Neural cell (in vitro differentiated cells): ENCODE measurements at regions not wholly inside any gene's neighbourhood (a gene's known extent, or its start where the extent isn't known, plus 50 kb on each side); places are given as distances from the start of the nearest gene placed in this dataset.

Experiments used
- H2AFZ ChIP-seq: fragments of 200-600, 300-800 bp; sonication (generic), shearing (Covaris generic); 2 replicates; pipeline ENCODE4 v1.6.0; 2014; ENCODE audit warnings: low read depth, mild to moderate bottlenecking, antibody characterized with exemption, low read length, moderate library complexity
- H3F3A ChIP-seq: fragments of 200-600 bp; shearing (Covaris generic); 2 replicates; pipeline ENCODE4 v1.6.1; 2016; ENCODE audit warnings: mild to moderate bottlenecking, moderate library complexity, mixed read lengths, antibody characterized with exemption, low read length; ENCODE audit not compliant: insufficient read depth, poor library complexity, severe bottlenecking
- H3K27ac ChIP-seq: fragments of 200-600, 300-800 bp; sonication (generic), shearing (Covaris generic); 2 replicates; pipeline ENCODE4 v1.5.1; 2014; ENCODE audit warnings: mild to moderate bottlenecking, low read length, moderate library complexity
- H3K27me3 ChIP-seq: fragments of 300-800, 200-600 bp; sonication (generic), shearing (Covaris generic); 2 replicates; pipeline ENCODE4 v1.6.0; 2014; ENCODE audit warnings: mild to moderate bottlenecking, low read depth, low read length, moderate library complexity; ENCODE audit not compliant: insufficient read depth
- H3K36me3 ChIP-seq: fragments of 300-800, 200-600 bp; sonication (generic), shearing (Covaris generic); 2 replicates; pipeline ENCODE4 v1.5.1; 2014; ENCODE audit warnings: mild to moderate bottlenecking, antibody characterized with exemption, low read length, moderate library complexity; ENCODE audit not compliant: insufficient read depth
- H3K4me2 ChIP-seq: fragments of 300-800, 200-600 bp; sonication (generic), shearing (Covaris generic); 2 replicates; pipeline ENCODE4 v1.6.0; 2014; ENCODE audit warnings: mild to moderate bottlenecking, low read length
- H3K4me3 ChIP-seq: fragments of 300-800, 200-600 bp; sonication (generic), shearing (Covaris generic); 2 replicates; pipeline ENCODE4 v1.5.1; 2014; ENCODE audit warnings: mild to moderate bottlenecking, low read length, moderate library complexity
- H3K79me2 ChIP-seq: fragments of 200-600 bp; shearing (Covaris generic); replicated peaks from 2 replicates; pipeline ENCODE4 v1.6.0; 2014; ENCODE audit warnings: mild to moderate bottlenecking, low read length, moderate library complexity; ENCODE audit not compliant: insufficient read depth
- H3K9ac ChIP-seq: fragments of 300-800, 200-600 bp; sonication (generic), shearing (Covaris generic); 2 replicates; pipeline ENCODE4 v1.6.1; 2016; ENCODE audit warnings: mild to moderate bottlenecking, low read length, mixed read lengths
- H3K9me2 ChIP-seq: fragments of 200-600 bp; shearing (Covaris generic); 2 replicates; pipeline ENCODE4 v1.6.1; 2016; ENCODE audit warnings: mild to moderate bottlenecking, low read length, mixed read lengths; ENCODE audit not compliant: insufficient read depth
- H3K9me3 ChIP-seq: fragments of 200-600, 300-800 bp; sonication (generic), shearing (Covaris generic); 2 replicates; pipeline ENCODE4 v1.6.1; 2016; ENCODE audit warnings: mild to moderate bottlenecking, mixed run types, low read length, moderate library complexity, mixed read lengths
- H4K20me1 ChIP-seq: fragments of 200-600 bp; shearing (Covaris generic); 2 replicates; pipeline ENCODE4 v1.6.1; 2016; ENCODE audit warnings: mild to moderate bottlenecking, mixed run types; ENCODE audit not compliant: insufficient read depth
- EP300 ChIP-seq: fragments of 450-650 bp; conservative IDR thresholded peaks from 2 replicates; pipeline ENCODE4 v1.6.1; 2014; ENCODE audit warnings: antibody characterized with exemption, mild to moderate bottlenecking, moderate library complexity; ENCODE audit not compliant: poor library complexity, severe bottlenecking
- EZH2 ChIP-seq: fragments of 200-600, 300-800 bp; shearing (Covaris generic), sonication (generic); IDR thresholded peaks from 2 replicates; pipeline ENCODE4 v1.6.1; 2014; ENCODE audit warnings: antibody characterized with exemption, low read length, borderline replicate concordance, mild to moderate bottlenecking; ENCODE audit not compliant: insufficient read depth, poor library complexity, severe bottlenecking
- MXI1 ChIP-seq: fragments of 450-650 bp; conservative IDR thresholded peaks from 2 replicates; pipeline ENCODE4 v1.6.1; 2014; ENCODE audit warnings: antibody characterized with exemption, mild to moderate bottlenecking; ENCODE audit not compliant: poor library complexity, severe bottlenecking
- POLR2AphosphoS5 ChIP-seq: IDR thresholded peaks from 2 replicates; pipeline ENCODE4 v1.6.1; 2012
- RAD21 ChIP-seq: fragments of 450-650 bp; conservative IDR thresholded peaks from 2 replicates; pipeline ENCODE4 v1.6.1; 2014; ENCODE audit warnings: antibody characterized with exemption, mild to moderate bottlenecking, moderate library complexity
- REST ChIP-seq: IDR thresholded peaks from 2 replicates; pipeline ENCODE4 v1.6.1; 2012; ENCODE audit warnings: borderline replicate concordance
- SMC3 ChIP-seq: fragments of 450-650 bp; conservative IDR thresholded peaks from 2 replicates; pipeline ENCODE4 v1.6.1; 2014; ENCODE audit warnings: antibody characterized with exemption, mild to moderate bottlenecking, moderate library complexity; ENCODE audit not compliant: poor library complexity
- TAF1 ChIP-seq: IDR thresholded peaks from 2 replicates; pipeline ENCODE4 v1.6.1; 2012; ENCODE audit warnings: low read depth
- TF ChIP-seq, protein P1 (sequence below): fragments of 450-650 bp; IDR thresholded peaks from 2 replicates; pipeline ENCODE4 v1.5.1; 2014; ENCODE audit warnings: antibody characterized with exemption, mild to moderate bottlenecking, moderate library complexity; ENCODE audit not compliant: poor library complexity, severe bottlenecking

GRCh38 chr4:22245294-22245693 is 270.6 kb downstream of the ADGRA3 start:
- TF ChIP-seq EP300: no peak
- TF ChIP-seq MXI1: no peak
- no peak for TF ChIP-seq TAF1
- TF ChIP-seq SMC3: no peak
- TF ChIP-seq REST: no peak
- no peak for TF ChIP-seq EZH2
- no peaks in the 10 kb centered on the region for H3K9me2 ChIP-seq
- no peaks in the 10 kb centered on the region for H3K27me3 ChIP-seq
- no peaks in the 10 kb centered on the region for H3K79me2 ChIP-seq
- H3K4me2 ChIP-seq: no peak overlapping the region
- no peaks in the 10 kb centered on the region for H3K9me3 ChIP-seq
- no peak overlapping the region for H2AFZ ChIP-seq
- no peak overlapping the region for H3K27ac ChIP-seq
- H3K4me3 ChIP-seq: no peak overlapping the region
- no peak overlapping the region for H3K9ac ChIP-seq
- no peaks in the 10 kb centered on the region for H3F3A ChIP-seq
- no peaks in the 10 kb centered on the region for H4K20me1 ChIP-seq
- H3K36me3 ChIP-seq: no peaks in the 10 kb centered on the region

- no peaks in the 10 kb centered on the region for H3K79me2 ChIP-seq
- no peaks in the 10 kb centered on the region for H3K27me3 ChIP-seq
- no peaks in the 10 kb centered on the region for H3K36me3 ChIP-seq
- H3K9ac ChIP-seq: no peak overlapping the region
- no peaks in the 10 kb centered on the region for H3F3A ChIP-seq
- H3K9me2 ChIP-seq: no peaks in the 10 kb centered on the region
- TF ChIP-seq SMC3 (no peak), EZH2 (no peak), RAD21 (no peak), MXI1 (no peak)
- H3K27ac ChIP-seq: no peak overlapping the region
- no peak overlapping the region for H3K4me3 ChIP-seq
- no peaks in the 10 kb centered on the region for H3K9me3 ChIP-seq
- H3K4me2 ChIP-seq: no peak overlapping the region
- H4K20me1 ChIP-seq: no peaks in the 10 kb centered on the region
- H2AFZ ChIP-seq: no peak overlapping the region
Measured at GRCh38 chr4:22241415-22241814, 274.5 kb downstream of the ADGRA3 start.

DNA sequence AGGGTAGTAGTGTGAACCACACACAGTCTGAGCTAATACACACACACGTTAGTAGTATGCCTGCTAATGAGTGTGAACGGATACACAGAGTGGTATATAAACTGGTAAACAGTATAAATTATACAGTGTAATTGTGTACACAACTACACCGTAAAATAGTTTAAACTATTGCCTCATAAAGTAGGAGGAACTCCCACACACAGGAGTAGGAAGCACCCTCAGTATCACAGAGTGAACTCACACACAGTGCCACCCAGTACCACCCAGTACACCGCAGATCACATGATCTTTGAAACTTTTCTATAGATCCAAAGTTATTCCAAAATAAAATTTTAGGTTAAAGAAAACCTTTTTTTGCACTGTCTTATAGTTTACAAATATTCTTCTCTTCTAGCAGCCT is 275.1 kb downstream of the ADGRA3 start:
- no peak overlapping the region for H3K27ac ChIP-seq
- H3K36me3 ChIP-seq: no peaks in the 10 kb centered on the region
- no peaks in the 10 kb centered on the region for H3F3A ChIP-seq
- no peak for TF ChIP-seq MXI1
- no peak for TF ChIP-seq RAD21
- no peak for TF ChIP-seq EZH2
- no peak for TF ChIP-seq TAF1
- TF ChIP-seq POLR2AphosphoS5: no peak
- TF ChIP-seq, protein P1, sequence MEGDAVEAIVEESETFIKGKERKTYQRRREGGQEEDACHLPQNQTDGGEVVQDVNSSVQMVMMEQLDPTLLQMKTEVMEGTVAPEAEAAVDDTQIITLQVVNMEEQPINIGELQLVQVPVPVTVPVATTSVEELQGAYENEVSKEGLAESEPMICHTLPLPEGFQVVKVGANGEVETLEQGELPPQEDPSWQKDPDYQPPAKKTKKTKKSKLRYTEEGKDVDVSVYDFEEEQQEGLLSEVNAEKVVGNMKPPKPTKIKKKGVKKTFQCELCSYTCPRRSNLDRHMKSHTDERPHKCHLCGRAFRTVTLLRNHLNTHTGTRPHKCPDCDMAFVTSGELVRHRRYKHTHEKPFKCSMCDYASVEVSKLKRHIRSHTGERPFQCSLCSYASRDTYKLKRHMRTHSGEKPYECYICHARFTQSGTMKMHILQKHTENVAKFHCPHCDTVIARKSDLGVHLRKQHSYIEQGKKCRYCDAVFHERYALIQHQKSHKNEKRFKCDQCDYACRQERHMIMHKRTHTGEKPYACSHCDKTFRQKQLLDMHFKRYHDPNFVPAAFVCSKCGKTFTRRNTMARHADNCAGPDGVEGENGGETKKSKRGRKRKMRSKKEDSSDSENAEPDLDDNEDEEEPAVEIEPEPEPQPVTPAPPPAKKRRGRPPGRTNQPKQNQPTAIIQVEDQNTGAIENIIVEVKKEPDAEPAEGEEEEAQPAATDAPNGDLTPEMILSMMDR: no peak
- TF ChIP-seq REST: no peak
- no peak for TF ChIP-seq SMC3
- no peak for TF ChIP-seq EP300
- no peak overlapping the region for H3K4me3 ChIP-seq
- no peak overlapping the region for H3K4me2 ChIP-seq
- H3K27me3 ChIP-seq: no peaks in the 10 kb centered on the region
- no peak overlapping the region for H3K9ac ChIP-seq
- H4K20me1 ChIP-seq: no peaks in the 10 kb centered on the region
- no peak overlapping the region for H2AFZ ChIP-seq
- no peaks in the 10 kb centered on the region for H3K9me2 ChIP-seq
- no peaks in the 10 kb centered on the region for H3K9me3 ChIP-seq
- no peaks in the 10 kb centered on the region for H3K79me2 ChIP-seq
